GM19035 (cell line): ENCODE measurements at regions not wholly inside any gene's neighbourhood (a gene's known extent, or its start where the extent isn't known, plus 50 kb on each side); places are given as distances from the start of the nearest gene placed in this dataset.
A peak's percentile ranks its signal among the peaks of the same experiment; 100 is the strongest.

Source experiments
- ATAC-seq: cut with Tn5 transposase; IDR thresholded peaks from one replicate; pipeline ENCODE4 v1.9.1; 2021; ENCODE audit not compliant: unreplicated experiment

- ATAC-seq, result no peak
These were observed 703.4 kb downstream of the EPM2A start for GRCh38 chr6:145031962-145032361.

- ATAC-seq, result no peak
These were observed 702.7 kb downstream of the EPM2A start for GRCh38 chr6:145032562-145033145.

DNA sequence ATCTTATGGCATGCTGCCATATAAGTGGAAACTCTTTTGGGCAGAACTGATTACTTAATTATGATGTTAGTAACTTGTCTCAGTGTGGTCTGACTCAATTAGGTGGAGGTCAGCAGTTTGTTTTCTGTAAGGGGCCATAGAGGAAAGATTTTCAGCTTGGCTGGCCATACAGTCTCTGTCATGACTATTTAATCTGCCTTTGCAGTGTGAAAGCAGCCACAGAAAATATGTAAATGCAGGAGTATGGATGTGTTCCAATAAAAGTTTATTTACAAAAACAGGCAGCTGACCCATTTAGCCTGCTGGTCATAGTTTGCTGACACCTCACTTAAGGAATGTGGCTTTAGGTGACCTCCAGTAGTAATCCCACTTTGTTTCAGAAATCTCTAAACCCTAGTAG lies 700.7 kb downstream of the EPM2A start:
- no peak for ATAC-seq

- no peak for ATAC-seq
These were observed 699.1 kb downstream of the EPM2A start for GRCh38 chr6:145036236-145036635.

DNA sequence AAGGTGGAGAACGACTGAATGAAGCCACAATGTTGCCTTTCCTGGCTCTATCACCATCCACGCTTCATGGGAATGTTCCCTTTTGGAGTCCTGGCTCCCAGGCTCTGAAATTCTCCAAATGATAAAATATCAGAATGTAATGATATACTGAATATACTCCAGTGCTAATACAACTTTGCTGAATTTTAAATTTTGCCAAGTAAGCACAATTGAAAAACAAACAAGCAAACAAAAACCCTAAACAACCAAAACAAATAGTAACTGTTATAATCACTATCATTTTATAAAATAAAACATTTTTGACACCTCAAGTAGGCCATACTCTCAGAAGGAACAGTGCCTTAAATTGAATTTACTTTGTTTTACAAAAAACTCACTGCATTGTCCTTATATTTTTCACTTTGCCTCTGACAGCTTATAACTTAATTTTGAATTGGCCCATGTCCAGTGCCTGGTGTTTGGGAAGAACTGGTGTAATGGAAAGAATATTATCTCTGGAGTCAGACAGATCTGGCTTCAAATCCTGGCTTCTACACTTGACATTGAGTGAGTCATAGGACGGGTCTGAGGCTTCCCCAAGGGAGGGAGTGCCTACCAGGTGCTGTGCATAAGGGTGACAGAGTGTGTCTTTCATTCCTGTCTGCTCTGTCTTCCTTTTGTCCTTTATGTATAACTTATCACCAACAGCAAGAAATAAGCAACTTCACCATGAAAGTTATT lies 698.3 kb downstream of the EPM2A start:
- no peak for ATAC-seq

GRCh38 chr6:145042559-145042958 lies 692.8 kb downstream of the EPM2A start:
- ATAC-seq, result no peak

DNA sequence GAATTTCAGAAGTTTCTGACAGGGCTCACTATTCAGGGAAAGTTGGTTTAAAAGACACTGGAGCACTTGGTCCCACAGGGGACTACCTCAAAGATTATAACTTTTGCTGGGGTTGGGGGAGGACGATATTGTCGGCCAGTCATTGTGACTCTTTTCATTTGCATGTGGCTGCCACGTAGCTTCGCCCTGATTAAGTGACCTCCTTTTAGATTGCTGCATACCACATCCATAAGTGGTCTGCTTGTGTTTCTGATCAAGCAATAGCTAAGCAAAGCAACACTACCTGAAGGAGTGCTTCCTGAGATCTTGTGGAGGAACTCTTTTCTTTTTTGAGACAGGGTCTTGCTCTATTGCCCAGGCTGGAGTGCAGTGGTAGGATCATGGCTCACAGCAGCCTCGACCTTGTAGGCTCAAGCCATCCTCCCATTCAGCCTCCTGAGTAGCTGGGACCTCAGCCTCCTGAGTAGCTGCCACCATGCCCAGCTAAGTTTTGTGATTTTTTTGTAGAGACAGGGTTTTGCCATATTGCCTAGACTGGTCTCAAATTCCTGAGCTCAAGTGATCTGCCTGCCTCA lies 691.3 kb downstream of the EPM2A start:
- no peak for ATAC-seq

GRCh38 chr6:145044641-145045246 lies 690.6 kb downstream of the EPM2A start:
- peak; percentile 63 for ATAC-seq

DNA sequence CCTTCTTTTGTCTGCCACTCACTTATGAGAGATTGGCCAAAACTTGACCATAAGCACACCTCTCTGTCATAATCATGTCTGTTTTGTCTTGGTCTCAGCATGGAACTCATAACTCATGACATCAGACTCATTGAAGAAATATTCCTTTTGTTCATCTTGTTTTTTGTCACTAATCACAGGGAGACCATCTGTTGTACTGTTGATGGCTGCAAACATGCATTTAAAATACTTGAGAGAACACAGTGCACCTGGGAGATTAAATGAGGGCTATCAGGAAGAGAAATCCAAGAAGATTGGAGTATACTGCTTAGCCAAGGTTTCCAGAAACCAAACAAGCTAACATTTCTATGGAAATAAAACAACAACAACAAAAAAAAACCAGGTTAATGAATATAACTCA lies 689.7 kb downstream of the EPM2A start:
- ATAC-seq, result no peak

- no peak for ATAC-seq
These were observed 687.4 kb downstream of the EPM2A start for GRCh38 chr6:145047891-145048290.

- no peak for ATAC-seq
These were observed 683.7 kb downstream of the EPM2A start for GRCh38 chr6:145051661-145052060.

- ATAC-seq, result no peak
These were observed 679.8 kb downstream of the EPM2A start for GRCh38 chr6:145055567-145055966.

DNA sequence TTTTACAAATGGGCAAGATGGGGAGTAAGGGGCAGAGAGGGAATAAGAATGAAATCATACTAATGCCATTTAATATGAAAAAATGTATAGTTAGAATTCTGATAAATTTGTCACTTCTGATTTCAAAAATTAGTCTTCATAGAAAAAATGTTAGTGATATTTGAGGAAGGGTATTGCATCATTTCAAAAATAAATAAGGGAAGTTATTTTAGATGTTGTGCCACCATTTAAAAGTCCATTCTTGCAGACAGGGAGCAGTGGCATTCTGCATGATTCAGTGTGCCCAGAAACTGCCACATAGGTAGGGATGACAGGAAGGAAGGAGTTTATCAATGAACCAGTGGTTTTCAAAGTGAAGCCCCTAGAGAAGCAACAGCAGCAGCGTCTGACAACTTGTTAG lies 674.6 kb downstream of the EPM2A start:
- no peak for ATAC-seq

DNA sequence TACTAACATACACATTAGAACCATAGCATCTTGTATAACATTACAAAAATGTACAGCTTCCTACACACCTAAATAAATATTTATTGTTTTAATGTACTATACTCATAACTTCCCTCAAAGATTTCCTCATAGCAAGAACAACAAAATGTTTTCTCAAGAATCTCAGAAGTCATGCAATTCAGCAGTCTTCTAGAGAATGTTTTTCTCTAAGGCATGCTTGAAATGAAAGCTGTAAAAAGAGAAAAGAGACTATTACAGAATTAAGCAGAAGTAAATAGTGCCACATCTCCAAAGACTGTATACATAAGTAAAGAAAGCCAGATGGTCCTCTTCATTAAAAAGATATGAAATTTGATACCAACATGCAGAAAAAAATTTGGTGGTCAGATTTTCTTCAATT lies 672.2 kb downstream of the EPM2A start:
- ATAC-seq, result no peak

- no peak for ATAC-seq
These were observed 667.9 kb downstream of the EPM2A start for GRCh38 chr6:145067430-145067829.

GRCh38 chr6:145068577-145068976 lies 666.7 kb downstream of the EPM2A start:
- no peak for ATAC-seq

DNA sequence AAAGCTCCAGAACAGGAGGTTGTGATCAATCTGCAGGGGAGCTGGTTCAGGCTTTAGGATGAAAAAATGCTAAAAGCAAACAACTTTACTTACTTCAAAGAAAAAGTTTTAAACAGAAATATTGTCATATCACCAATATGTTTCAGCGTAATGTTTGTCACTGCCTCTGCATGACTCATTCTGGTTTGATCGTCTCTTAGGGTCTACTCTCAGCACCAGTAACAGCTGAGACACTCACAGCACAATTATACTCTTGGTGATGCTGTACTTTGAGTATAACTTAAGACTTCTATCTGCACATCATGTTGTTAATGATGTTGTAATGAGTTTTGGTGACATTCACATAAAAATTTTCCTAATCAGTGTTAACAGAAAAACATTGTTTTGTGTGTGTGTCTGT lies 665.4 kb downstream of the EPM2A start:
- no peak for ATAC-seq

GRCh38 chr6:145070791-145071190 lies 664.5 kb downstream of the EPM2A start:
- no peak for ATAC-seq

DNA sequence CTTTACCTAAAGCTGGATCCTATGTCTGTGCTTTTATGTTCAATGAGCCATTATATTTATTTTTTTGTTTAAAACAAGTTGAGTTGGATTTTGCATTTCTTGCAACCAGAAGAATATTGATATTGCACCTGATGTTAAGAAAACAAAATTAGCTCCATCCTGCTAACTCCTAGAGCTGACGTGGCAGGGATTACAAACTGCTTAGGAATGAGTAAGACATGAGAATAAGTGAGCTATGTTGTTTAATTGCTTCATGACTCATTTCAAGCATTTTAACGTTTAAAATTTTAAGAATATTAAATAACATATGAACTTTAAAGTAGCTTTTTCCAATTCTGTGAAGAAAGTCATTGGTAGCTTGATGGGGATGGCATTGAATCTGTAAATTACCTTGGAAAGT lies 663.5 kb downstream of the EPM2A start:
- ATAC-seq, result no peak

- ATAC-seq, result no peak
These were observed 661.5 kb downstream of the EPM2A start for GRCh38 chr6:145073811-145074210.

- ATAC-seq, result no peak
These were observed 660.5 kb downstream of the EPM2A start for GRCh38 chr6:145074805-145075204.

DNA sequence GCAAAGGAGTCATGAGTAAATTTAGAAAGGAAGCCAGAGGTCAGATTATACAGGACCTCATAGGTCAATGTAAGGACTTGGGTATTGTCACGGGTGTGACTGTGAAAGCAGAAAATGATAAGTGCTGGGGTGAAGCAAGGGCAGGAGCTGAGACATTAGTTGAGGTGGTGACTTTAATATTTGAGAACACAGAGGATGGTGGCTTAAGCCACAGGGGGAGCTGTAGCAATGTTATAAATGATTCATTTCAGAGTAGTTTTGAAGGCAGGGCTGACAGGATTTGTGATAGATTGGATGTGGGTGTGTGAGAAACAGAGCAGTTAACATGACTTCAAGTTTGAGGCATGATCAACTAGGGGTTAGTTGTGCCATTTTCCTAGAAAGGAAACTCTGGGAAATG lies 659.9 kb downstream of the EPM2A start:
- no peak for ATAC-seq
